ENCODE measurements at regions not wholly inside any gene's neighbourhood (a gene's known extent, or its start where the extent isn't known, plus 50 kb on each side); places are given as distances from the start of the nearest gene placed in this dataset.

DNA sequence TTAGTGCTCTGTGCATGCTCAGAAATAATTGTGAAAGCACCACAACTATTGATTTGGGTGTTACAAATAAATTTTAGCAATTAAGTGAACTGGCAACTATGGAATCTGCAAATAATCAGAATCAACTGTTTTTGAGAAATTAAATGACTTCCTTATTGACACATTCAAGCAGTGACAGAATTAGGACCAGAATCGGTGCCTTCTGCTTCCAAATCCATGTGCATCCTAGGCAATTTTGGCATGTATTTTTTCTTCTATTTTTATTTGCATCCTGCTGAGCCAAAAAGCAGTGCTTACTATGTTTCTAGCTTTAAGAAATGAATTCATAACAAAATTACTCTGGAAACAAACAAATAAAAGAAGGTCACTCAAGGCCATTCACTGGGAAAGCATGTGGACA lies 408.2 kb downstream of the GXYLT1 start:
- Histone ChIP-seq H2AFZ (ENCODE audit: control insufficient read depth, low read depth, low read length) (no peak overlapping the region), H3K9ac (ENCODE audit: control insufficient read depth, insufficient read depth, low read length) (no peak overlapping the region), H3K4me2 (ENCODE audit: control insufficient read depth, insufficient read depth) (no peak overlapping the region), H3K27ac (ENCODE audit: control insufficient read depth, insufficient read depth) (no peak overlapping the region), H4K20me1 (ENCODE audit: control insufficient read depth, insufficient read depth) (no peaks in the 10 kb centered on the region), H3K36me3 (ENCODE audit: control insufficient read depth in 2 of 2, insufficient read depth in 2 of 2, low read length in 1 of 2) (no peaks in the 10 kb centered on the region), H3K79me2 (ENCODE audit: control insufficient read depth, insufficient read depth, low read length) (no peaks in the 10 kb centered on the region), H3K4me1 (ENCODE audit: control insufficient read depth, insufficient read depth, low read length) (no peaks in the 10 kb centered on the region), H3K27me3 (replicated peaks in 1 of 2; ENCODE audit: control insufficient read depth in 2 of 2, insufficient read depth in 2 of 2, low read length in 1 of 2) (no peaks in the 10 kb centered on the region), H3K4me3 (no peak overlapping the region), H3K9me3 (replicated peaks; ENCODE audit: control insufficient read depth, insufficient read depth, low read length) (no peaks in the 10 kb centered on the region)
- FAIRE-seq (no peak), ATAC-seq (no peak), DNase-seq (ENCODE audit: low read depth, low spot score) (no peak)
- 0% methylated on average over 1 of the region's 1 CpG for WGBS (ENCODE audit: insufficient coverage, insufficient replicate concordance, low lambda C conversion rate, missing lambda C conversion rate)
- TF ChIP-seq SREBF2 (IDR thresholded peaks at IDR 0.05; ENCODE audit: low read length) (no peak), SREBF1 (IDR thresholded peaks at IDR 0.05; ENCODE audit: low read length) (no peak), NFYB (IDR thresholded peaks at IDR 0.05; ENCODE audit: insufficient read depth, low read depth, low read length) (no peak), RUNX3 (IDR thresholded peaks at IDR 0.05; ENCODE audit: low read length) (no peak), NR2F1 (conservative IDR thresholded peaks at IDR 0.05) (no peak), HDAC2 (IDR thresholded peaks at IDR 0.05) (no peak), CREM (IDR thresholded peaks at IDR 0.05; ENCODE audit: low read depth) (no peak), FOXK2 (IDR thresholded peaks at IDR 0.05) (no peak), HDAC6 (IDR thresholded peaks at IDR 0.05; ENCODE audit: unreplicated experiment) (no peak), YY1 (IDR thresholded peaks at IDR 0.05; ENCODE audit: low read depth, low read length) (no peak)
- TF ChIP-seq, protein P1, sequence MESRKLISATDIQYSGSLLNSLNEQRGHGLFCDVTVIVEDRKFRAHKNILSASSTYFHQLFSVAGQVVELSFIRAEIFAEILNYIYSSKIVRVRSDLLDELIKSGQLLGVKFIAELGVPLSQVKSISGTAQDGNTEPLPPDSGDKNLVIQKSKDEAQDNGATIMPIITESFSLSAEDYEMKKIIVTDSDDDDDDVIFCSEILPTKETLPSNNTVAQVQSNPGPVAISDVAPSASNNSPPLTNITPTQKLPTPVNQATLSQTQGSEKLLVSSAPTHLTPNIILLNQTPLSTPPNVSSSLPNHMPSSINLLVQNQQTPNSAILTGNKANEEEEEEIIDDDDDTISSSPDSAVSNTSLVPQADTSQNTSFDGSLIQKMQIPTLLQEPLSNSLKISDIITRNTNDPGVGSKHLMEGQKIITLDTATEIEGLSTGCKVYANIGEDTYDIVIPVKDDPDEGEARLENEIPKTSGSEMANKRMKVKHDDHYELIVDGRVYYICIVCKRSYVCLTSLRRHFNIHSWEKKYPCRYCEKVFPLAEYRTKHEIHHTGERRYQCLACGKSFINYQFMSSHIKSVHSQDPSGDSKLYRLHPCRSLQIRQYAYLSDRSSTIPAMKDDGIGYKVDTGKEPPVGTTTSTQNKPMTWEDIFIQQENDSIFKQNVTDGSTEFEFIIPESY (IDR thresholded peaks at IDR 0.05), result no peak
- TF ChIP-seq, protein P2, sequence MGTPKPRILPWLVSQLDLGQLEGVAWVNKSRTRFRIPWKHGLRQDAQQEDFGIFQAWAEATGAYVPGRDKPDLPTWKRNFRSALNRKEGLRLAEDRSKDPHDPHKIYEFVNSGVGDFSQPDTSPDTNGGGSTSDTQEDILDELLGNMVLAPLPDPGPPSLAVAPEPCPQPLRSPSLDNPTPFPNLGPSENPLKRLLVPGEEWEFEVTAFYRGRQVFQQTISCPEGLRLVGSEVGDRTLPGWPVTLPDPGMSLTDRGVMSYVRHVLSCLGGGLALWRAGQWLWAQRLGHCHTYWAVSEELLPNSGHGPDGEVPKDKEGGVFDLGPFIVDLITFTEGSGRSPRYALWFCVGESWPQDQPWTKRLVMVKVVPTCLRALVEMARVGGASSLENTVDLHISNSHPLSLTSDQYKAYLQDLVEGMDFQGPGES (IDR thresholded peaks at IDR 0.05), result no peak
- TF ChIP-seq, protein P3, sequence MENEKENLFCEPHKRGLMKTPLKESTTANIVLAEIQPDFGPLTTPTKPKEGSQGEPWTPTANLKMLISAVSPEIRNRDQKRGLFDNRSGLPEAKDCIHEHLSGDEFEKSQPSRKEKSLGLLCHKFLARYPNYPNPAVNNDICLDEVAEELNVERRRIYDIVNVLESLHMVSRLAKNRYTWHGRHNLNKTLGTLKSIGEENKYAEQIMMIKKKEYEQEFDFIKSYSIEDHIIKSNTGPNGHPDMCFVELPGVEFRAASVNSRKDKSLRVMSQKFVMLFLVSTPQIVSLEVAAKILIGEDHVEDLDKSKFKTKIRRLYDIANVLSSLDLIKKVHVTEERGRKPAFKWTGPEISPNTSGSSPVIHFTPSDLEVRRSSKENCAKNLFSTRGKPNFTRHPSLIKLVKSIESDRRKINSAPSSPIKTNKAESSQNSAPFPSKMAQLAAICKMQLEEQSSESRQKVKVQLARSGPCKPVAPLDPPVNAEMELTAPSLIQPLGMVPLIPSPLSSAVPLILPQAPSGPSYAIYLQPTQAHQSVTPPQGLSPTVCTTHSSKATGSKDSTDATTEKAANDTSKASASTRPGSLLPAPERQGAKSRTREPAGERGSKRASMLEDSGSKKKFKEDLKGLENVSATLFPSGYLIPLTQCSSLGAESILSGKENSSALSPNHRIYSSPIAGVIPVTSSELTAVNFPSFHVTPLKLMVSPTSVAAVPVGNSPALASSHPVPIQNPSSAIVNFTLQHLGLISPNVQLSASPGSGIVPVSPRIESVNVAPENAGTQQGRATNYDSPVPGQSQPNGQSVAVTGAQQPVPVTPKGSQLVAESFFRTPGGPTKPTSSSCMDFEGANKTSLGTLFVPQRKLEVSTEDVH (IDR thresholded peaks at IDR 0.05; ENCODE audit: low read depth, partially characterized antibody), result no peak
- ChIA-PET CTCF (interaction anchor here (1.1 kb wide), 1 partner anchor 10 kb away, joined by 3 read pairs; no protein-coding TSS in a partner anchor), SMC1A (ENCODE audit: uncharacterized antibody, unreplicated experiment) (no interaction called here), RAD21 (ENCODE audit: unreplicated experiment) (no interaction called here), POLR2A (no interaction called here)
- no TSS peak for BruUV-seq (replicated peaks)
- in situ Hi-C loops (cut with MboI), result no loop called here
- intact Hi-C loops (cut with micrococcal nuclease; ENCODE audit: unreplicated experiment), result no loop called here

All from GM12878 (cell line).